ENCODE measurements at regions not wholly inside any gene's neighbourhood (a gene's known extent, or its start where the extent isn't known, plus 50 kb on each side); places are given as distances from the start of the nearest gene placed in this dataset.

DNA sequence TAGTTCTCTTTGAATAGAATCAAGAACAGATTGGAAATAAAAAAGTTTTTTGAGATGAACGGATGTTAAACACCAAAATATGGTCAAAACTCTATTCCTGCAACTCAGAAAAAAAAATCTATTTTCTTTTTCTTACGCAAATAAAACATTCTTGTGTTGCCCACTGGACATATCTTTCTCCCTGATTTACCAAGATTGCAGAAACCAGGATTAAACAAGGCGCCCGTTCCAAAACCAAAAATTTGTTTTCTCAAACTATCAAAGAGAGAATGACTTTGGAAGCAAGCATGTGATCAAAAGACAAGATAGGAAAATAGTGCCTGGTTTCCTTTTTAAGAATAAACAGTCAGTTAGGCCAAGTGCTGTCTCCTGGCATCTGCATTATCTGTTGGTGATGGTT, 273.1 kb downstream of the CLIC5 start:
- no peaks in the 10 kb centered on the region for H3K27me3 Mint-ChIP-seq (ENCODE audit: low read depth)
- peaks cover 1% of the 10 kb centered on the region for H3K36me3 Mint-ChIP-seq (ENCODE audit: low read depth)
- H3K9me3 Mint-ChIP-seq (ENCODE audit: low read depth), result peaks cover 2% of the 10 kb centered on the region
- no peak for DNase-seq (ENCODE audit: low spot score)
- TF ChIP-seq, protein P1, sequence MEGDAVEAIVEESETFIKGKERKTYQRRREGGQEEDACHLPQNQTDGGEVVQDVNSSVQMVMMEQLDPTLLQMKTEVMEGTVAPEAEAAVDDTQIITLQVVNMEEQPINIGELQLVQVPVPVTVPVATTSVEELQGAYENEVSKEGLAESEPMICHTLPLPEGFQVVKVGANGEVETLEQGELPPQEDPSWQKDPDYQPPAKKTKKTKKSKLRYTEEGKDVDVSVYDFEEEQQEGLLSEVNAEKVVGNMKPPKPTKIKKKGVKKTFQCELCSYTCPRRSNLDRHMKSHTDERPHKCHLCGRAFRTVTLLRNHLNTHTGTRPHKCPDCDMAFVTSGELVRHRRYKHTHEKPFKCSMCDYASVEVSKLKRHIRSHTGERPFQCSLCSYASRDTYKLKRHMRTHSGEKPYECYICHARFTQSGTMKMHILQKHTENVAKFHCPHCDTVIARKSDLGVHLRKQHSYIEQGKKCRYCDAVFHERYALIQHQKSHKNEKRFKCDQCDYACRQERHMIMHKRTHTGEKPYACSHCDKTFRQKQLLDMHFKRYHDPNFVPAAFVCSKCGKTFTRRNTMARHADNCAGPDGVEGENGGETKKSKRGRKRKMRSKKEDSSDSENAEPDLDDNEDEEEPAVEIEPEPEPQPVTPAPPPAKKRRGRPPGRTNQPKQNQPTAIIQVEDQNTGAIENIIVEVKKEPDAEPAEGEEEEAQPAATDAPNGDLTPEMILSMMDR (IDR thresholded peaks at IDR 0.05), result no peak
- H3K4me3 Mint-ChIP-seq (ENCODE audit: unreplicated experiment), result no peak overlapping the region
- H3K4me1 Mint-ChIP-seq (ENCODE audit: low read depth), result peaks cover 12% of the 10 kb centered on the region
- no peak overlapping the region for H3K27ac Mint-ChIP-seq (ENCODE audit: unreplicated experiment)

DNA sequence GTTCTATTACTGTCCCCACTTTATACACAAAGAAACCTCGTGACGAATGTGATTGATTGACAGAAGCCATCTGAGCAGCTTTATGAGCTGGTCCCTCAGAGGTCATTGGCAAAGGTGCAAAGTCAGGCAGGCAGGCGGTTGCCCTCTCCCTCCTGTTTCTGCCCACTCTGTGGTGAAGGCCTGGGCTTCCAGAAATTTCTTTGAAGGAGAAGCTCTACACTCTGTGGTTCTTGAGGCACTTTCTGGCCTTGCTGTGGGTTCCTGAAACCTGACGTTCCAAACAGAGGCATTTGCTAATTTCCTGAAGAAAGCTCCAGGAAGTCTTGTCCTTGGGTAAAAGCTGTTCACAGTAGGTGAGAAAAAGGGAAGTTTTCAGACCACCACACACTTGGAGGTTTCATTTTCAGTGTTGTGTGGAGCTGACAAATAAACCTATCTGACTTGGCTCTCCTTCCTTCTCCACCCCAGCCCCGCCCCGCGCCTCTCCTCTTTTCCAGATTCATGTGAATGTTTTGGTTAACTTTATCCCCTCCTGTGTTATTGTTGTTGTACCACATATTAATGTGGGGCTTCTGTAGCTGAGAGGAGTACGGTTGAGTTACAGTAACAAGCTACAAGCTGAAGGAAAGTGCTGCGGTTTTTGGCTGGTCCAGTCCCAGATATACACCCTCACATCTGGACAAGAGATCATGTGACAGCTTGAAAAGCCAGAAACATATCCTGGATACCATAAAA, 274.1 kb downstream of the CLIC5 start:
- no peaks in the 10 kb centered on the region for H3K27me3 Mint-ChIP-seq (ENCODE audit: low read depth)
- TF ChIP-seq, protein P1 (IDR thresholded peaks at IDR 0.05), result no peak

DNA sequence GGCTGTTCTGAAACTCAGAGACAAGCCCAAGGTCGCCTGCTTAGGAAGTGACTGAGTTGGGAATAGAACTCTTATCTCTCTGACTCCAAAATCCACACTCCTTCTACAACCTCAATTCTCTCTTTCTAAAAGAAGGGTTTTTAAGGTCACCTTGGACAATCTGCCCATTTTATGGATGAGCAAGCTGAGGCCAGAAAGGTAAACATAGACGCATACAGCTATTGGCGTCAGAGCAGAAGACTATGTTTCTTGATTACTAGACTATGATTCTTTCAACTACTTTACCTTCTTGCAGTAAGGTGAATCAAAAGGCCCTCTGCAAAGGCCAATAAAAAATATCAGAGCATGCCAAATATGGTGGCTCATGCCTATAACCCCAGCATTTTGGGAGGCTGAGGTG, 276.6 kb downstream of the CLIC5 start:
- TF ChIP-seq, protein P1 (IDR thresholded peaks at IDR 0.05), result no peak
- peaks cover 4% of the 10 kb centered on the region for H3K4me1 Mint-ChIP-seq (ENCODE audit: low read depth)
- no peaks in the 10 kb centered on the region for H3K9me3 Mint-ChIP-seq (ENCODE audit: low read depth)
- no peak for DNase-seq (ENCODE audit: low spot score)
- no peak overlapping the region for H3K27ac Mint-ChIP-seq (ENCODE audit: unreplicated experiment)
- no peak overlapping the region for H3K4me3 Mint-ChIP-seq (ENCODE audit: unreplicated experiment)
- peaks cover 1% of the 10 kb centered on the region for H3K36me3 Mint-ChIP-seq (ENCODE audit: low read depth)
- no peaks in the 10 kb centered on the region for H3K27me3 Mint-ChIP-seq (ENCODE audit: low read depth)

More for the DNA sequence above, 274.1 kb downstream of the CLIC5 start:
- no peak overlapping the region for H3K27ac Mint-ChIP-seq (ENCODE audit: unreplicated experiment)
- no peak for DNase-seq (ENCODE audit: low spot score)
- H3K9me3 Mint-ChIP-seq (ENCODE audit: low read depth), result no peaks in the 10 kb centered on the region
- H3K36me3 Mint-ChIP-seq (ENCODE audit: low read depth), result no peaks in the 10 kb centered on the region
- peaks cover 12% of the 10 kb centered on the region for H3K4me1 Mint-ChIP-seq (ENCODE audit: low read depth)
- H3K4me3 Mint-ChIP-seq (ENCODE audit: unreplicated experiment), result no peak overlapping the region

DNA sequence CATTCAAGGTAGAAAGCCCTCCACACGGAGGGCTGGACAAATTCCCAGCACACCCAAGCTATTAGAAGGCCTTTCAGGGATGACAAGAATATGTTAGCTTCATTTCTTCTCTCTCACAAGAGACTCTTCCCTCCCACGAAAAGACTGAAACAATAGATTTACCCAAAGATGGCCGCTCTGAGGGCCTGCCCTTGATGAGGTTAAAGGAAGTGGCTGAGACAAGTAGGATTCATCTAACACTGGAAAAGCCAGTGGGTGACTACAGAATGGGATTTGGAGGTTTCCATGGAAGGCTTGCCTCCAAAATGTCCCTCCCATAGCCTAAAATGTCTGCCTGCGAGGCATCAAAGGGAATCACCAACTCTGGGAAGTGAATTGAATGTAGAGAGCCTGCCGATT, 277.6 kb downstream of the CLIC5 start:
- H3K4me3 Mint-ChIP-seq (ENCODE audit: unreplicated experiment), result no peak overlapping the region
- H3K27me3 Mint-ChIP-seq (ENCODE audit: low read depth), result peaks cover 2% of the 10 kb centered on the region
- TF ChIP-seq, protein P1 (IDR thresholded peaks at IDR 0.05), result no peak
- H3K4me1 Mint-ChIP-seq (ENCODE audit: low read depth), result peaks cover 4% of the 10 kb centered on the region
- H3K9me3 Mint-ChIP-seq (ENCODE audit: low read depth), result no peaks in the 10 kb centered on the region
- DNase-seq (ENCODE audit: low spot score), result no peak
- H3K27ac Mint-ChIP-seq (ENCODE audit: unreplicated experiment), result no peak overlapping the region
- H3K36me3 Mint-ChIP-seq (ENCODE audit: low read depth), result peaks cover 1% of the 10 kb centered on the region

DNA sequence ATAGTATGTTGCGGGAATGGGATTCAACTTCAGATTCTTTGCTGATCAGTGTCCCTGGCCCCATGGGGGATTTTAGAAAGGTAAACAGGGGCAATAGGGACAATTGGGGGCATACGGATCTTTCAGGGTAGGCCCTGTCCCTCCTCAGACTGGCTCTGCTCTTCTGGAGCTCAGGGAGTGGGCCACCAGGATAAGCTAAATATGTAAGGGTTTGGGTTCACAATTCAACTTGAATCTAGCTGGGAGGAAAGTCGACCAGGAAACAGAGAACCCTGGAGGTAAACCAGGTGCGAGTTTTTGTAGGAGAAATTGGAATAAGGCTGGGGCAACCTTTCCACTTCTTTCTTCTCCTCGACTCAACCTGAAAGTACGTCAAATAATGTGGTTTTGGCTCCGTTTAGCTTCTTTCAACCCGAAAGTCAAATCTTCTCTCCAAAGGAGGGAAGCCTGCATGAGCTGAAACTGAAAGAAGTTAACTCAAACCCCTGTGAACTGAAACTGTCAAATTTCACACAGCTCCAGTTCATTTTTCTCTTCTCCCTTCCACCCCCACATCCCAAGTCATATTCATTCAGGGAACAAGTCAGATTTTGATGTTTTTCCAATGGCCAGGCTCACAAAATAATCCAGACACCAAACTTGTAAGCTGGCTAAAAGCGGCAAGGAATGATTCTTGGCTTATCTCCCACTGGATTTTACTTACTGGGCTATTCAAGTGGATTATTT, 278.2 kb downstream of the CLIC5 start:
- no peak overlapping the region for H3K4me3 Mint-ChIP-seq (ENCODE audit: unreplicated experiment)
- no peaks in the 10 kb centered on the region for H3K9me3 Mint-ChIP-seq (ENCODE audit: low read depth)
- peaks cover 2% of the 10 kb centered on the region for H3K27me3 Mint-ChIP-seq (ENCODE audit: low read depth)
- peaks cover 4% of the 10 kb centered on the region for H3K4me1 Mint-ChIP-seq (ENCODE audit: low read depth)
- H3K36me3 Mint-ChIP-seq (ENCODE audit: low read depth), result peaks cover 1% of the 10 kb centered on the region
- no peak for DNase-seq (ENCODE audit: low spot score)
- no peak overlapping the region for H3K27ac Mint-ChIP-seq (ENCODE audit: unreplicated experiment)
- TF ChIP-seq, protein P1 (IDR thresholded peaks at IDR 0.05), result no peak
